Heart left ventricle (tissue), 13 donors: ENCODE measurements at regions not wholly inside any gene's neighbourhood (a gene's known extent, or its start where the extent isn't known, plus 50 kb on each side); places are given as distances from the start of the nearest gene placed in this dataset.

ENCODE experiments used
- CTCF ChIP-seq, 12 donors: fragments of 200-600 bp; sonication (generic) in 4 of 12; IDR thresholded peaks; one replicate each; pipeline versions ENCODE4 v1.5.0 to v1.8.0; 2018 to 2022; ENCODE audit warnings: antibody characterized with exemption in 12 of 12, mild to moderate bottlenecking in 5 of 12
- POLR2A ChIP-seq, 2 donors: fragments of 450-650 bp; IDR thresholded peaks; one replicate each; pipeline ENCODE4 v1.6.1; 2017; ENCODE audit warnings: antibody characterized with exemption in 2 of 2, mild to moderate bottlenecking in 2 of 2, moderate library complexity in 2 of 2
- donor health status: ischemic (EF 13 %, LVEDD 7.1; RV severe dilation, severe dysfunction).
- donor health status: DM: no; HTN: yes; CAD: no.
- donor health status: DM: no; HTN: no; CAD: no.
- donor health status: ischemic (EF 25% LVEDD 6.9; RV normal size, moderate dysfunction).
- donor health status: ischemic (EF 25% LVEDD 5.7; RV mildly dilated, moderate dysfunction).
- donor health status: ischemic (EF 35%, LVEDD 5.7; RV mildly dilated, moderate dysfunction).
- donor health status: nonischemic (EF 11% LVEDD 7.7; RV severe dilation, severe dysfunction).
- donor health status: DM: yes; HTN: yes; CAD: no.
- donor health status: PGD.
- donor health status: ischemic (EF 29% LVEDD 5.4; RV normal size, mild dysfunction).
- donor health status: nonischemic (EF 23%, LVEDD 6.1; RV moderate dilation, normal function).

GRCh38 chr11:29331451-29332010 lies 685.3 kb downstream of the KCNA4 start:
- TF ChIP-seq POLR2A (IDR thresholded peaks at IDR 0.05) (no peak), CTCF (IDR thresholded peaks at IDR 0.05) (no peak)
